PC-3 (cell line): ENCODE measurements at regions not wholly inside any gene's neighbourhood (a gene's known extent, or its start where the extent isn't known, plus 50 kb on each side); places are given as distances from the start of the nearest gene placed in this dataset.

ENCODE experiments used
- ATAC-seq: fragments of 200-7000 bp; cut with Tn5 transposase; 2 replicates; pipeline ENCODE4 v1.9.1; 2020; ENCODE audit warnings: mild to moderate bottlenecking, moderate library complexity
- BruUV-seq: library from RNA; stranded (reverse); fragments of 400-500 nt; replicated peaks from 2 replicates; lab custom pipeline; 2021; lab: Mats Ljungman, UMichigan
- CTCF ChIA-PET: fragments of 300-600 bp; sonication (Branson Sonifier 250); formaldehyde crosslinking; loops from one replicate; lab custom pipeline; 2022; ENCODE audit warnings: antibody characterized with exemption; lab: Charles Lee
- POLR2A ChIA-PET: fragments of 300-600 bp; sonication (Branson Sonifier 250); formaldehyde crosslinking; loops from one replicate; lab custom pipeline; 2022; ENCODE audit warnings: antibody characterized with exemption; ENCODE audit not compliant: unreplicated experiment; lab: Charles Lee
- DNase-seq: peaks from one replicate; pipeline ENCODE4 v3.0.0-alpha.2; 2015
- H2AFZ ChIP-seq: fragments of 300-600 bp; sonication (generic); 2 replicates; pipeline ENCODE4 v1.6.0; 2016; ENCODE audit warnings: antibody characterized with exemption, low read length
- H3F3A ChIP-seq: fragments of 300-600 bp; sonication (generic); one replicate; pipeline ENCODE4 v1.6.0; 2017; ENCODE audit warnings: antibody characterized with exemption, low read length, control low read depth, mild to moderate bottlenecking; ENCODE audit not compliant: unreplicated experiment
- H3K27ac ChIP-seq: fragments of 300-600 bp; sonication (generic); 2 replicates; pipeline ENCODE4 v1.5.1; 2016; ENCODE audit warnings: mild to moderate bottlenecking, low read length
- H3K27me3 ChIP-seq: fragments of 300-600 bp; sonication (generic); 2 replicates; pipeline ENCODE4 v1.6.1; 2016; ENCODE audit warnings: low read length, mixed read lengths
- H3K36me3 ChIP-seq: fragments of 300-600 bp; sonication (generic); 2 replicates; pipeline ENCODE4 v1.6.1; 2016; ENCODE audit warnings: low read depth, mixed run types, low read length, mixed read lengths
- H3K4me1 ChIP-seq: fragments of 300-600 bp; sonication (generic); 2 replicates; pipeline ENCODE4 v1.5.1; 2016; ENCODE audit warnings: low read length; ENCODE audit not compliant: insufficient read depth
- H3K4me2 ChIP-seq: fragments of 300-600 bp; sonication (generic); 2 replicates; pipeline ENCODE4 v1.6.0; 2016; ENCODE audit warnings: low read length
- H3K4me3 ChIP-seq: fragments of 300-600 bp; sonication (generic); 2 replicates; pipeline ENCODE4 v1.5.1; 2016; ENCODE audit warnings: mild to moderate bottlenecking, low read length, mixed read lengths
- H3K79me2 ChIP-seq: fragments of 300-600 bp; sonication (generic); 2 replicates; pipeline ENCODE4 v1.6.1; 2017; ENCODE audit warnings: low read length, mixed read lengths
- H3K9ac ChIP-seq: fragments of 300-600 bp; sonication (generic); 2 replicates; pipeline ENCODE4 v1.6.0; 2016; ENCODE audit warnings: mild to moderate bottlenecking, low read length
- H3K9me2 ChIP-seq: fragments of 300-600 bp; sonication (generic); replicated peaks from 2 replicates; pipeline ENCODE4 v1.6.1; 2016; ENCODE audit warnings: mixed run types, low read length, mixed read lengths
- H3K9me3 ChIP-seq: fragments of 300-600 bp; sonication (generic); 2 replicates; pipeline ENCODE4 v1.6.1; 2016; ENCODE audit warnings: low read length, mixed read lengths
- H4K20me1 ChIP-seq: fragments of 300-600 bp; sonication (generic); 2 replicates; pipeline ENCODE4 v1.6.1; 2016; ENCODE audit warnings: low read length, mixed read lengths
- CTCF ChIP-seq: fragments of 300-600 bp; sonication (generic); conservative IDR thresholded peaks from 2 replicates; pipeline ENCODE4 v1.5.1; 2017; ENCODE audit warnings: antibody characterized with exemption, low read depth, mild to moderate bottlenecking, low read length
- EZH2 ChIP-seq: fragments of 300-600 bp; sonication (generic); IDR thresholded peaks from one replicate; pipeline ENCODE4 v1.6.1; 2017; ENCODE audit warnings: antibody characterized with exemption, mild to moderate bottlenecking, low read length; ENCODE audit not compliant: unreplicated experiment
- EZH2phosphoT487 ChIP-seq: fragments of 300-600 bp; sonication (generic); IDR thresholded peaks from 2 replicates; pipeline ENCODE4 v1.6.1; 2018; ENCODE audit warnings: mild to moderate bottlenecking, antibody characterized with exemption, low read length, borderline replicate concordance
- intact Hi-C: fragments of 100-400 bp; cut with micrococcal nuclease; formaldehyde crosslinking; loops from 2 replicates; pipeline ENCODE4 v1.9.0; 2023

- Histone ChIP-seq H3K79me2 (no peaks in the 10 kb centered on the region), H3K9me2 (no peaks in the 10 kb centered on the region), H3K4me1 (no peaks in the 10 kb centered on the region), H2AFZ (no peak overlapping the region), H4K20me1 (no peaks in the 10 kb centered on the region), H3K36me3 (no peaks in the 10 kb centered on the region), H3K9ac (no peak overlapping the region), H3K27me3 (no peaks in the 10 kb centered on the region), H3F3A (no peaks in the 10 kb centered on the region), H3K27ac (no peak overlapping the region), H3K4me3 (no peak overlapping the region), H3K4me2 (no peak overlapping the region), H3K9me3 (no peaks in the 10 kb centered on the region)
- DNase-seq (no peak), ATAC-seq (no peak)
- POLR2A ChIA-PET = no interaction called here
- intact Hi-C loops = loop anchor here (5.0 kb wide), 1 partner anchor 81 kb away; no protein-coding TSS in a partner anchor
- TF ChIP-seq EZH2 (no peak), EZH2phosphoT487 (no peak), CTCF (no peak)
- no TSS peak for BruUV-seq
- CTCF ChIA-PET = no interaction called here
Measured at GRCh38 chr2:236916181-236916580, 169.5 kb upstream of the COPS8 start.

GRCh38 chr2:236916651-236917050 is 169.0 kb upstream of the COPS8 start:
- no peak for ATAC-seq
- no peak for TF ChIP-seq EZH2phosphoT487
- no peak for TF ChIP-seq CTCF
- Histone ChIP-seq H3K4me2 (no peak overlapping the region), H3K9me2 (no peaks in the 10 kb centered on the region), H3K27me3 (no peaks in the 10 kb centered on the region), H3K4me3 (no peak overlapping the region), H2AFZ (no peak overlapping the region), H3K27ac (no peak overlapping the region), H3K9me3 (no peaks in the 10 kb centered on the region), H3K36me3 (no peaks in the 10 kb centered on the region), H4K20me1 (no peaks in the 10 kb centered on the region), H3K79me2 (no peaks in the 10 kb centered on the region), H3F3A (no peaks in the 10 kb centered on the region), H3K9ac (no peak overlapping the region), H3K4me1 (no peaks in the 10 kb centered on the region)
- no TSS peak for BruUV-seq
- no peak for DNase-seq
- ChIA-PET POLR2A (no interaction called here), CTCF (no interaction called here)
- intact Hi-C loops = loop anchor here (5.0 kb wide), 1 partner anchor 81 kb away; no protein-coding TSS in a partner anchor

- ChIA-PET POLR2A (no interaction called here), CTCF (no interaction called here)
- no peak overlapping the region for H3K4me2 ChIP-seq
- no peaks in the 10 kb centered on the region for H4K20me1 ChIP-seq
- H3F3A ChIP-seq = no peaks in the 10 kb centered on the region
- no peak overlapping the region for H3K27ac ChIP-seq
- no peaks in the 10 kb centered on the region for H3K79me2 ChIP-seq
- intact Hi-C loops = loop anchor here (5.0 kb wide), 1 partner anchor 80 kb away; no protein-coding TSS in a partner anchor
- H3K9ac ChIP-seq = no peak overlapping the region
- H3K36me3 ChIP-seq = no peaks in the 10 kb centered on the region
- H2AFZ ChIP-seq = no peak overlapping the region
- H3K27me3 ChIP-seq = no peaks in the 10 kb centered on the region
- no peak for TF ChIP-seq EZH2
- no peak for TF ChIP-seq EZH2phosphoT487
- TF ChIP-seq CTCF = no peak
- H3K4me1 ChIP-seq = no peaks in the 10 kb centered on the region
- no peak for DNase-seq
- no peaks in the 10 kb centered on the region for H3K9me2 ChIP-seq
- no TSS peak for BruUV-seq
- H3K9me3 ChIP-seq = no peaks in the 10 kb centered on the region
- ATAC-seq = no peak
- H3K4me3 ChIP-seq = no peak overlapping the region
Measured at GRCh38 chr2:236917164-236917563, 168.5 kb upstream of the COPS8 start.
